PC-9 (cell line): ENCODE measurements at regions not wholly inside any gene's neighbourhood (a gene's known extent, or its start where the extent isn't known, plus 50 kb on each side); places are given as distances from the start of the nearest gene placed in this dataset.

ENCODE experiments used
- BruUV-seq: library from RNA; stranded (reverse); fragments of 400-500 nt; replicated peaks from 2 replicates; lab custom pipeline; 2021; lab: Mats Ljungman, UMichigan
- CTCF ChIA-PET: fragments of 300-600 bp; sonication (Branson Sonifier 250); formaldehyde crosslinking; loops from one replicate; lab custom pipeline; 2022; ENCODE audit warnings: antibody characterized with exemption; lab: Charles Lee
- POLR2A ChIA-PET: fragments of 300-600 bp; sonication (Branson Sonifier 250); formaldehyde crosslinking; loops from one replicate; lab custom pipeline; 2022; ENCODE audit warnings: antibody characterized with exemption; ENCODE audit not compliant: unreplicated experiment; lab: Charles Lee
- DNase-seq, 2 experiments: peaks; one replicate each; pipeline versions ENCODE4 v3.0.0 to v3.0.0-alpha.2; 2015 to 2022; ENCODE audit warnings: mixed read lengths in 1 of 2
- H2AFZ ChIP-seq: fragments of 200-600 bp; sonication (generic); 2 replicates; pipeline ENCODE4 v1.8.1; 2017; ENCODE audit warnings: antibody characterized with exemption
- H3F3A ChIP-seq: fragments of 200-600 bp; sonication (generic); 2 replicates; pipeline ENCODE4 v1.8.1; 2017; ENCODE audit warnings: antibody characterized with exemption, mild to moderate bottlenecking, low read depth; ENCODE audit not compliant: insufficient read depth
- H3K27ac ChIP-seq: fragments of 200-600 bp; sonication (generic); 2 replicates; pipeline ENCODE4 v1.6.1; 2016; ENCODE audit warnings: mixed run types
- H3K27me3 ChIP-seq: fragments of 200-600 bp; sonication (generic); 2 replicates; pipeline ENCODE4 v1.6.1; 2016; ENCODE audit warnings: low read depth, mixed run types; ENCODE audit not compliant: insufficient read depth
- H3K36me3 ChIP-seq: fragments of 200-600 bp; sonication (generic); 2 replicates; pipeline ENCODE4 v1.6.1; 2016; ENCODE audit warnings: low read depth, mixed run types
- H3K4me1 ChIP-seq: fragments of 200-600 bp; sonication (generic); replicated peaks from 2 replicates; pipeline ENCODE4 v1.6.1; 2016; ENCODE audit warnings: mixed run types; ENCODE audit not compliant: insufficient read depth
- H3K4me2 ChIP-seq: fragments of 200-600 bp; sonication (generic); 2 replicates; pipeline ENCODE4 v1.6.1; 2017; ENCODE audit warnings: mixed run types
- H3K4me3 ChIP-seq: fragments of 200-600 bp; sonication (generic); 2 replicates; pipeline ENCODE4 v1.6.1; 2016; ENCODE audit warnings: mixed run types
- H3K79me2 ChIP-seq: fragments of 200-600 bp; sonication (generic); 2 replicates; pipeline ENCODE4 v1.6.1; 2017; ENCODE audit warnings: low read depth, mixed run types
- H3K9me2 ChIP-seq: fragments of 200-600 bp; sonication (generic); 2 replicates; pipeline ENCODE4 v1.8.1; 2017; ENCODE audit warnings: mild to moderate bottlenecking; ENCODE audit not compliant: insufficient read depth
- H3K9me3 ChIP-seq: fragments of 200-600 bp; sonication (generic); 2 replicates; pipeline ENCODE4 v1.8.1; 2016; ENCODE audit warnings: low read depth; ENCODE audit not compliant: insufficient read depth
- H4K20me1 ChIP-seq: fragments of 200-600 bp; sonication (generic); 2 replicates; pipeline ENCODE4 v1.8.1; 2017; ENCODE audit not compliant: insufficient read depth
- EZH2 ChIP-seq: fragments of 200-600 bp; sonication (generic); IDR thresholded peaks from 2 replicates; pipeline ENCODE4 v1.8.0; 2017; ENCODE audit warnings: antibody characterized with exemption, low read depth
- intact Hi-C: fragments of 100-400 bp; cut with micrococcal nuclease; formaldehyde crosslinking; loops from one replicate; pipeline ENCODE4 v1.10.0; 2022; ENCODE audit not compliant: unreplicated experiment
- TF ChIP-seq, protein P1 (sequence below): fragments of 200-600 bp; sonication (generic); conservative IDR thresholded peaks from 2 replicates; pipeline ENCODE4 v1.6.1; 2017; ENCODE audit warnings: mixed run types, antibody characterized with exemption, mild to moderate bottlenecking, moderate library complexity

DNA sequence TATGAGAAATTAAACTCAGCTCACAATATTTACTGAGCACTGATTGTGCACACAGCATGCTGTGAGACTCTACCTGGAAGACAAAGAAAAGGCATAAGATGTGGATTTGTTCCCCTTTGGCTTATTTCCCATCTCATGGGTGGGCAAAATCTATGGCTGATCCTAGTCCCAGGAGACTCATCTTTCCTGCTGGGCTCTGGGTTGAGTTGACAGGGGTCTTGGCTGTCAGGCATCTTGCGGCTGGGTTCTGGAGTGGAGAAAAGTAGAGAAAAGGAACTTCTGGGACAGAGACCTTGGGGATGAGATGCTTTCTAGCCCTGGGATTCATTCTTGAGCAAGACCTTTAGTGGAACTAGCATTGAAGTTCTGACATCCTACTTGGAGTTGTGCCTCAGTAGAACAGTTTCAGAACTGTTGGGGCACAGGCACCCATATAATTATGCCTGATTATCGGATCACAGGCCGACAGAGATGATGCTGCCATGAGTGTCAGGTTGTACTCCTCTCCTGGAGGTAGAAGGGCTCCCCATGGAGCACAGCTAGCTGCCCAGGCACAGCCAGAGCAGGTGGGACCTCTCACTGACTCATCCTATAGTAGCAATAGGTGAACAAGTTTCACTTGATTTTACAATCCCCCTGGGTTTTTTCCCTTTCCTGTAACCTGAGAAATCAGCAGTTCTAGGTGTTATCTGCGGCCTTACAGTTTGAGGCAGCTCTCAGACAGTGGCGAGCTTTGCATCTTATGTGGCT, 260.9 kb downstream of the CYRIA start:
- H3K9me3 ChIP-seq: no peaks in the 10 kb centered on the region
- no peaks in the 10 kb centered on the region for H4K20me1 ChIP-seq
- no peak overlapping the region for H2AFZ ChIP-seq
- no peaks in the 10 kb centered on the region for H3K9me2 ChIP-seq
- intact Hi-C loops: no loop called here
- no TSS peak for BruUV-seq
- H3K4me2 ChIP-seq: no peak overlapping the region
- H3K27me3 ChIP-seq: peaks cover 4% of the 10 kb centered on the region; the same call in 1 of the 2 replicates
- H3K27ac ChIP-seq: no peak overlapping the region
- no peaks in the 10 kb centered on the region for H3K79me2 ChIP-seq
- H3K4me1 ChIP-seq: no peaks in the 10 kb centered on the region
- no peaks in the 10 kb centered on the region for H3K36me3 ChIP-seq
- ChIA-PET POLR2A (no interaction called here), CTCF (no interaction called here)
- DNase-seq: no peak
- H3F3A ChIP-seq: no peaks in the 10 kb centered on the region
- H3K4me3 ChIP-seq: no peak overlapping the region
- no peak for TF ChIP-seq EZH2
- TF ChIP-seq, protein P1, sequence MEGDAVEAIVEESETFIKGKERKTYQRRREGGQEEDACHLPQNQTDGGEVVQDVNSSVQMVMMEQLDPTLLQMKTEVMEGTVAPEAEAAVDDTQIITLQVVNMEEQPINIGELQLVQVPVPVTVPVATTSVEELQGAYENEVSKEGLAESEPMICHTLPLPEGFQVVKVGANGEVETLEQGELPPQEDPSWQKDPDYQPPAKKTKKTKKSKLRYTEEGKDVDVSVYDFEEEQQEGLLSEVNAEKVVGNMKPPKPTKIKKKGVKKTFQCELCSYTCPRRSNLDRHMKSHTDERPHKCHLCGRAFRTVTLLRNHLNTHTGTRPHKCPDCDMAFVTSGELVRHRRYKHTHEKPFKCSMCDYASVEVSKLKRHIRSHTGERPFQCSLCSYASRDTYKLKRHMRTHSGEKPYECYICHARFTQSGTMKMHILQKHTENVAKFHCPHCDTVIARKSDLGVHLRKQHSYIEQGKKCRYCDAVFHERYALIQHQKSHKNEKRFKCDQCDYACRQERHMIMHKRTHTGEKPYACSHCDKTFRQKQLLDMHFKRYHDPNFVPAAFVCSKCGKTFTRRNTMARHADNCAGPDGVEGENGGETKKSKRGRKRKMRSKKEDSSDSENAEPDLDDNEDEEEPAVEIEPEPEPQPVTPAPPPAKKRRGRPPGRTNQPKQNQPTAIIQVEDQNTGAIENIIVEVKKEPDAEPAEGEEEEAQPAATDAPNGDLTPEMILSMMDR: no peak

DNA sequence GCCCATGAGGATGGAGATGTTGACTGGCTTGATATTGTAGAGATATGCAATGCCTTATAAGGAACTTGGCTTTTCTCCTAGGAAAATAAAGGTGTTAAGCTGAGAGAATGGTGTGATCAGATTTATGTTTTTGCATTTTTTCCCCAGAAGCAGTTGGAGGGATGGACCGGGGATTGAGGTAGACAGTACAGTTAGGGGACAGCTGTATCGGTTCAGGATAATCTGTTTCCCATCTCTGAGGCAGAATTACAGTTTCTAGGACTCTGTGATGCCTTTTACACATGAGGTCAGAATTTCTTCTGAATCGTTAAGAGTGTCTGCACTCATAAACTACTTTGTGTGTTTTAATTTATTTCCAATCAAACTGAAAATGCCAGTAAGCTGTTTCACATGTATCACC, 261.5 kb downstream of the CYRIA start:
- no peaks in the 10 kb centered on the region for H3F3A ChIP-seq
- CTCF ChIA-PET: no interaction called here

DNA sequence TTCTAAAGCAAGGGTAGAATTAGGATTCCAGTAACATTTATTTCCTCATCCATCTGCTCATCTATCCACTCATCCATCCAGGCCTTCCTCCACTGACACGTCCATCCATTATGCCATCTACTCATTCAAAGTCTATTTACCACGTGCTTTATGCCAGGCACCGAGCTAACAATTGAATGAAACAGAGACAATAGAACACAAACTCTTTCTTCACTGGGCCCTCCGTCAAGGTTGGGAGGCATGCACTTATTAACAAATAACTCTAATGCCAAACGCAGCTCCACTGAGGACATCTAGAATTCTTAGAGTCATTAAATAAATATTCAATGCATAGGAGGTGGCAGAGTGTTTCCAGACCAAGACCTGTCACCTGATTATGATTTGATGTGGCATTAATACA, 262.7 kb downstream of the CYRIA start:
- H3K4me2 ChIP-seq: no peak overlapping the region
- H3K9me3 ChIP-seq: no peaks in the 10 kb centered on the region
- H3K79me2 ChIP-seq: no peaks in the 10 kb centered on the region
- BruUV-seq: no TSS peak
- H3F3A ChIP-seq: no peaks in the 10 kb centered on the region
- DNase-seq: no peak
- no peak overlapping the region for H3K4me3 ChIP-seq
- TF ChIP-seq, protein P1: no peak
- no peak for TF ChIP-seq EZH2
- no peaks in the 10 kb centered on the region for H3K4me1 ChIP-seq
- no peaks in the 10 kb centered on the region for H3K36me3 ChIP-seq
- H3K27ac ChIP-seq: no peak overlapping the region
- no peaks in the 10 kb centered on the region for H4K20me1 ChIP-seq
- no peak overlapping the region for H2AFZ ChIP-seq
- intact Hi-C loops: no loop called here
- ChIA-PET CTCF (no interaction called here), POLR2A (no interaction called here)
- peaks cover 4% of the 10 kb centered on the region; the same call in 1 of the 2 replicates for H3K27me3 ChIP-seq
- H3K9me2 ChIP-seq: no peaks in the 10 kb centered on the region

More for the DNA sequence above, 261.5 kb downstream of the CYRIA start:
- H3K9me3 ChIP-seq: no peaks in the 10 kb centered on the region
- no peak overlapping the region for H3K27ac ChIP-seq
- H3K9me2 ChIP-seq: no peaks in the 10 kb centered on the region
- intact Hi-C loops: no loop called here
- peaks cover 4% of the 10 kb centered on the region; the same call in 1 of the 2 replicates for H3K27me3 ChIP-seq
- H4K20me1 ChIP-seq: no peaks in the 10 kb centered on the region
- H3K79me2 ChIP-seq: no peaks in the 10 kb centered on the region
- no peaks in the 10 kb centered on the region for H3K36me3 ChIP-seq
- no peak overlapping the region for H2AFZ ChIP-seq
- POLR2A ChIA-PET: no interaction called here
- no peaks in the 10 kb centered on the region for H3K4me1 ChIP-seq
- TF ChIP-seq, protein P1: no peak
- no TSS peak for BruUV-seq
- no peak for DNase-seq
- no peak overlapping the region for H3K4me2 ChIP-seq
- H3K4me3 ChIP-seq: no peak overlapping the region
